Stimulated activated CD8-positive, alpha-beta memory T cell treated with anti-CD3 and anti-CD28 coated beads, Interleukin-12 subunit alpha, Interleukin-12 subunit beta, amount 100 ng/mL, for 24 hours (primary cell): ENCODE measurements at regions not wholly inside any gene's neighbourhood (a gene's known extent, or its start where the extent isn't known, plus 50 kb on each side); places are given as distances from the start of the nearest gene placed in this dataset.
"Not testable (repeated sequence)": the region's sequence is repeated elsewhere in the genome, so short reads cannot be mapped to it uniquely, and the experiment has no call there.

Experiments used
- DNase-seq: peaks from one replicate; pipeline ENCODE4 v3.0.0-alpha.2; 2020; ENCODE audit errors: extremely low read depth

- DNase-seq, result not testable (repeated sequence)
Observed at GRCh38 chr1:146641534-146641933, 296.6 kb upstream of the NBPF12 start.

- not testable (repeated sequence) for DNase-seq
Observed at GRCh38 chr1:146640671-146641070, 297.5 kb upstream of the NBPF12 start.

- DNase-seq, result not testable (repeated sequence)
Observed at GRCh38 chr1:146630302-146630701, 307.8 kb upstream of the NBPF12 start.

DNA sequence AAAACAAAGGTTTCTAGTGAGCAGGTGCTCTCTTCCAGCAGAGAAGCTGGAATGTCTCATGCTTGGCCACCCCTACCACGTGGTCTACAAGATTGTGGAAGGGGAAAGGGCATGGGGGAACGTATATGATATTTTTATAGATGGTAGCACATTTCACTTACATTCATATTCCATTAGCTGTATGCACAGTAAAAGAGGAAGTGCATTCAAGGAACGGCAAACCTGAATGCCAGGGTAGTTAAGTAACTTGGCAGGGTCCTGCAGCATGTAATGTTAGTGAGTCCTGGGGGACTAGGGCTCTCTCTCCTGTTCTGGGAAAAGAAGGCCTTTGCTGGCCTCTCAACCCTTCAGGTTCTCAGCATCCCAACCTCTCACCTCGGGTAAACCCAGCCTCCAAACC is 319.5 kb upstream of the NBPF12 start:
- not testable (repeated sequence) for DNase-seq

DNA sequence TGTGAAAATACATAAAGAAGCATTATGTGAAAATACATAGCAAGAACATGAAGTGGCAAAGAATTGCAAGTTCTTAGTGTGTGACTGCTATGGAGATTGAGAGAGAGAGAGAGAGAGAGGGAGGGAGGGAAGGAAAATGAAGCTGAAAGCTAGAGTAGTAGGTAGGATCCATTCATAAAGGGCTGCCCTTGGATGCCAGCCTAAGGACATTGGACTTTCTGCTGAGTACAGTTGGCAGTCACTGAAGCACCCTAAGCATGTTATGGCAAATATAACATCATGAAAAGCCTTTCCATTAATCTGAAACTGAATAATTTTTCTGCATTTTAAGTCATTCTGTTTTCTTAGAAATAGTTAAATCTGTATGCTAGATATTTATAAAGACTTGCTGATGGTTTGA is 333.4 kb upstream of the NBPF12 start:
- DNase-seq, result not testable (repeated sequence)

DNA sequence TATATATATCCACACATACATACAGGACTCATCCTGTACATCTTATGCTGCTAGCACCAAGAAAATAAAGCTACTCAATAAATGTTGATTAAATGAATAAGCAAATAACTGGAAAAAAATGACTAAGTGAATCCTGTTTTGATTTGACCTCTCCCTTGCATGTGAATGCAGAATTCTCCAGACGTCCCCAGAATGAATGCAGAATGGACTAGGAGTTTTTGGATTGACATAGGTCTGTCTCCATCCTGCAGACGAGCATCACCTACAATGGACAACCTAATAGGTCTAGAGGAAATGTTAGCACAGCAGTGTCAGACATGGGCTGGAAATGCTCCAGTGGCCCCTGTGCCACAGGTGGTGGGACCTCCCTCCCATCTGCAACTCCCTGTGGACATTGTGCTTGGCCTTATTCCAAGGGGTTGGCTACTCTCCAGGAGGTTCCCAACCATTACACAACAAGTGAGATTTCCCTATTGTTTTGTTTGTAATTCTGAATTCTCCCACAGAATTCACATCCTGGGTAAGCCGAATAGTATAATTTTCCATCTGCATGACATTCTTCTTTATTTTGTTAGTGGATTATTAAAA is 337.3 kb upstream of the NBPF12 start:
- not testable (repeated sequence) for DNase-seq

GRCh38 chr1:146599906-146600305 is 338.2 kb upstream of the NBPF12 start:
- not testable (repeated sequence) for DNase-seq

DNA sequence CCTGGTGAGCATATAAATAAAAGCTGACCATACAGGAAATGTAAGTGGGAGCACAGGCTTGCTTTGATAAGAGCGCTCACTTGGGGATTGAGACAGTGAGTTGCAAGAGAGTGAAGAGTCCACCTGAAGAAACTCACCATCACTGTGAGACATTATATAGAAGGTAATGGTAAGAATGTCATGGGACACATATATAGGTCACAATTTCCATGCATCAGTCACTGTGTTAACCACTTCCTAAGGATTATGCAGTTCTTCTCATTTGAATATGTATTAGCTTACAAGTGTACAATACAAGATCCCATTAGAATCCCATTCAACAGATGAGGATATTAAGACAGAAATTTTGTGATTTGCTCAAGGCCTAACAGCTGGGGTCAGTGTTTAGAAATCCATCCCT is 352.4 kb upstream of the NOTCH2NLA start:
- not testable (repeated sequence) for DNase-seq

- not testable (repeated sequence) for DNase-seq
Observed at GRCh38 chr1:146567541-146567940, 338.7 kb upstream of the NOTCH2NLA start.

DNA sequence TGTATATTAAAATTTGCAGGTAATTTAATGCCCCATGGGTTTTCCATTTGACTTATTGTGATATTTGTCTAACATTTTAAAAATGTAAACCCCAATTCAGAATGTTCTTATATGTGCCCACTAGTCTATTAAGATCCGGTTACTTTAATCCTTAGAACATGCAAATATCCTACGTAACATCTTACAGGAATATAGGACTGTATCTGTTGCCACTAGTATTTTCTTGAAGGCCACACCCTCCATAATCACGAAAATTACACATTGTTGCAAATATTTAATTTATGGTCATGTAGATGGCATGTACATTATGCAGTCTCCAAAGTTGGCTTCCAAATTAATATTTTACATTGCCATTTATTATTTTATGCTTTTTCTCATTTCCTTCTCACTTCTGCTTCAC is 329.2 kb upstream of the NOTCH2NLA start:
- DNase-seq, result not testable (repeated sequence)

- not testable (repeated sequence) for DNase-seq
Observed at GRCh38 chr1:146556405-146556804, 327.6 kb upstream of the NOTCH2NLA start.

GRCh38 chr1:146552414-146552813 is 323.6 kb upstream of the NOTCH2NLA start:
- DNase-seq, result not testable (repeated sequence)

DNA sequence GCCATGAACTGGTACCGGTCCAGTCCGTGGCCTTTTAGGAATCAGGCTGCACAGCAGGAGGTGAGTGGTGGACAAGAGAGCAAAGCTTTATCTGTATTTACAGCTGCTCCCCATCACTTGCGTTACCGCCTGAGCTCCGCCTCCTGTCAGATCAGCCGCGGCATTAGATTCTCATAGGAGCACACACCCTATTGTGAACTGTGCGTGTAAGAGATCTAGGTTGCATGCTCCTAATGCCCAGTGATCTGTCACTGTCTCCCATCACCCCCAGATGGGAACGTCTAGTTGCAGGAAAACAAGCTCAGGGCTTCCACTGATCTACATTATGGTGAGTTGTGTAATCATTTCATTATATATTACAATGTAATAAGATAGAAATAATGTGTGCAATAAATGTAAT is 319.9 kb upstream of the NOTCH2NLA start:
- DNase-seq, result not testable (repeated sequence)

DNA sequence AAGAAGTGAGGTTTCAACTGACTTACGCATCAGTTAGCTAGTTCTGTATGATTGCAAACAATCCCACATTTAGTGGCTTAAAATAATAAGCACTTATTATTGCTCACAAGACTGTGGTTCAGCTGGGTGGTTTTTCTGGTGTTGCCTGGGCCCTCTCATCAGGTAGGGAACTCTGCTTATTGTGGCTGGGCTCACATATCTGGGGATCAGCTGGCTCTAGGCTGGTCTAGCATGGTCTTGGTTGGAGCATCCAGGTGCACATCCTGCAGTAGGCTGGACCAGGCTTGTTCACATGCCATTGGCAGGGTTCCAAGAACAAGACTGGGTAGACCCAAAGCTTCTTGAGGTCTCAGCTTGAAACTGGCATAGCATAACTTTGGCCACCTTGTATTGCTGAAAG is 317.4 kb upstream of the NOTCH2NLA start:
- not testable (repeated sequence) for DNase-seq

GRCh38 chr1:146537775-146538373 is 309.1 kb upstream of the NOTCH2NLA start:
- DNase-seq, result not testable (repeated sequence)

- DNase-seq, result not testable (repeated sequence)
Observed at GRCh38 chr1:146536028-146536427, 307.2 kb upstream of the NOTCH2NLA start.

DNA sequence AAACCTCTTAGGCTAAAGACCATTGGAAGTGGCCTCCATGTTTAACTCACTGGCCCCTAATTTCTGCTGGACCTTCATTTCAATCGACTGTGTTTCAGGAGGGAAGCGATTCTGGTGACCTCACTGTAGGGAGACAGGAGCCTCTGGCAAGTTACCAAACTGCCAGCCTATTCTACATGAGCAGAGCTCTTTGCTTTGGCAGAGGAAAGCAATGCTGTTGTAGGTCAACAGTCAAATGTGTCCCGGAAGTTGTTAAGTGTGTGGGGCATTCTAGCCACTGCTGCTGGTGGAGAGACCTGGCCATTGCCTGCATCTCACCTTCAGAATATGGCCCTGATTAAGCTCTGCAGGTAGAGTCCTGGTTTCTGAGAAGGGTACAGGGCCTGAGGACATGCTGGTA is 306.8 kb upstream of the NOTCH2NLA start:
- DNase-seq, result not testable (repeated sequence)

DNA sequence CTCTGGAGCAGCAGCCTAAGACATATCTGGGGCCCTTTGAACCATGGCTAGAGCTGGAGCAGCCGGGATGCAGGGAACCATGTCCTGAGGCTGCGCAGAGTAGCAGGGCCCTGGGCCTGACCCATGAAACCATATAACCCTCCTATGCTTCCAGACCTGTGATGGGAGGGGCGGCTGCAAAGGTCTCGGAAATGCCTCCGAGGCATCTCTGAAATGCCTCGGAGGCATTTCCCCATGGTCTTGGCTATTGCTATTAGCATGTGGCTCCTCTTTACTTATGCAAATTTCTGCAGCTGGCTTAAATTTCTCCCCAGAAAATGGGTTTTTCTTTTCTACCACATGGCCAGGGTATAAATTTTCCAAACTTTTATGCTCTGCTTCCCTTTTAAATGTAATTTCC is 302.1 kb upstream of the NOTCH2NLA start:
- not testable (repeated sequence) for DNase-seq

- DNase-seq, result not testable (repeated sequence)
Observed at GRCh38 chr1:146522812-146523211, 294.0 kb upstream of the NOTCH2NLA start.

GRCh38 chr1:146522345-146522744 is 293.5 kb upstream of the NOTCH2NLA start:
- DNase-seq, result not testable (repeated sequence)

GRCh38 chr1:146521804-146522203 is 293.0 kb upstream of the NOTCH2NLA start:
- DNase-seq, result not testable (repeated sequence)

DNA sequence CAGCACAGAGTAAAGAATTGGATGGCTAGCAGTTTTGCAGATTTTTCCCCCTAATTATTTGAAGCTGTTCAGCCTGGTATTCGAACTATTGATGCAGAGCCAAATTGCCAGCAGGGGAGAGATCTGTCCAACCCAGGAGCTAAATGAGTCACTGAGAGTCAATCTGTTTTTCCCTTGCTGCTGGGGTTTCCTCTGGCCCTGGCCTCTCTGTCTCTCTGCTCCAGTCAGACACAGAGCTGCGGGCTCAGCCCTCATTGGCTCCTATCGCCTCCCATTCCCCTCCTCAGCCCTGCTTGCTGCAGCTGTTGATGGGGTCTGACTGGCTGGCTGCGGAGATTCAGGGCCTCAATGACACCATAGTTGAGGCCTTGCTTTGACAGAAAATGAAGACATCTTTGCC is 284.9 kb upstream of the NOTCH2NLA start:
- not testable (repeated sequence) for DNase-seq

- not testable (repeated sequence) for DNase-seq
Observed at GRCh38 chr1:146511047-146511777, 282.4 kb upstream of the NOTCH2NLA start.
